GM12878 (cell line): ENCODE measurements at regions not wholly inside any gene's neighbourhood (a gene's known extent, or its start where the extent isn't known, plus 50 kb on each side); places are given as distances from the start of the nearest gene placed in this dataset.

Experiments
- ATAC-seq: fragments of 200-7000 bp; cut with Tn5 transposase; 3 replicates; pipeline ENCODE4 v1.9.1; 2020; ENCODE audit warnings: mild to moderate bottlenecking, moderate library complexity
- BruUV-seq: library from RNA; stranded (reverse); fragments of 400-500 nt; replicated peaks from 2 replicates; lab custom pipeline; 2021; lab: Mats Ljungman, UMichigan
- CTCF ChIA-PET: fragments of 300-600 bp; sonication (Branson Sonifier 250); formaldehyde crosslinking; extraction: SDS; loops from one replicate; lab custom pipeline; 2021; ENCODE audit warnings: inconsistent platforms; lab: Yijun Ruan, JAX
- POLR2A ChIA-PET: fragments of 350-600 bp; formaldehyde crosslinking; extraction: SDS; loops from one replicate; lab custom pipeline; 2021; ENCODE audit warnings: inconsistent platforms; lab: Charles Lee
- RAD21 ChIA-PET: fragments of 300-600 bp; sonication (Branson Sonifier 250); formaldehyde crosslinking; loops from one replicate; lab custom pipeline; 2023; ENCODE audit warnings: antibody characterized with exemption; ENCODE audit not compliant: unreplicated experiment; lab: Charles Lee
- SMC1A ChIA-PET: fragments of 300-600 bp; sonication (Branson Sonifier 250); formaldehyde crosslinking; loops from one replicate; lab custom pipeline; 2023; ENCODE audit not compliant: unreplicated experiment, uncharacterized antibody; lab: Charles Lee
- DNase-seq: peaks from one replicate; pipeline ENCODE4 v3.0.0-alpha.2; 2011; ENCODE audit warnings: low read depth, low spot score
- FAIRE-seq: peaks from 3 replicates; lab custom pipeline; 2011; peaks lifted over from hg19 to GRCh38; lab: Jason Lieb, UNC
- H2AFZ ChIP-seq: 2 replicates; pipeline ENCODE4 v1.6.0; 2011; ENCODE audit warnings: low read depth, low read length, control low read depth; ENCODE audit not compliant: control insufficient read depth
- H3K27ac ChIP-seq: 2 replicates; pipeline ENCODE4 v1.5.1; 2011; ENCODE audit warnings: control low read depth; ENCODE audit not compliant: control insufficient read depth, insufficient read depth
- H3K27me3 ChIP-seq, 2 experiments: replicated peaks in 1 of 2; 2 replicates each; pipeline versions ENCODE4 v1.6.0 to v1.6.1; 2011; ENCODE audit warnings: low read length in 1 of 2; ENCODE audit not compliant: control insufficient read depth in 2 of 2, insufficient read depth in 2 of 2
- H3K36me3 ChIP-seq, 2 experiments: 2 replicates each; pipeline ENCODE4 v1.5.1; 2011; ENCODE audit warnings: low read length in 1 of 2; ENCODE audit not compliant: control insufficient read depth in 2 of 2, insufficient read depth in 2 of 2
- H3K4me1 ChIP-seq: 2 replicates; pipeline ENCODE4 v1.6.1; 2011; ENCODE audit warnings: mild to moderate bottlenecking, low read length, moderate library complexity, mixed read lengths; ENCODE audit not compliant: control insufficient read depth, insufficient read depth
- H3K4me2 ChIP-seq: 2 replicates; pipeline ENCODE4 v1.6.0; 2011; ENCODE audit warnings: control low read depth; ENCODE audit not compliant: control insufficient read depth, insufficient read depth
- H3K4me3 ChIP-seq: fragments of 200-600 bp; sonication (generic); 2 replicates; pipeline ENCODE4 v1.5.1; 2016
- H3K79me2 ChIP-seq: 2 replicates; pipeline ENCODE4 v1.6.0; 2011; ENCODE audit warnings: low read length; ENCODE audit not compliant: control insufficient read depth, insufficient read depth
- H3K9ac ChIP-seq: 2 replicates; pipeline ENCODE4 v1.8.0; 2011; ENCODE audit warnings: low read length, control low read depth, mixed read lengths; ENCODE audit not compliant: control insufficient read depth, insufficient read depth
- H3K9me3 ChIP-seq: replicated peaks from 3 replicates; pipeline ENCODE4 v1.5.1; 2011; ENCODE audit warnings: mild to moderate bottlenecking, low read length; ENCODE audit not compliant: control insufficient read depth, insufficient read depth
- H4K20me1 ChIP-seq: 2 replicates; pipeline ENCODE4 v1.6.0; 2011; ENCODE audit not compliant: control insufficient read depth, insufficient read depth
- BMI1 ChIP-seq: fragments of 450-650 bp; IDR thresholded peaks from 2 replicates; pipeline ENCODE4 v1.6.1; 2016; ENCODE audit warnings: mild to moderate bottlenecking, moderate library complexity, borderline replicate concordance
- BRCA1 ChIP-seq: IDR thresholded peaks from 2 replicates; pipeline ENCODE4 v1.6.1; 2011; ENCODE audit warnings: low read depth, low read length, improper control_type of control experiment
- CEBPB ChIP-seq, 2 experiments: fragments of 150-350 bp in 1 of 2; IDR thresholded peaks; 2 replicates each; pipeline ENCODE4 v1.6.1; 2012 to 2014; ENCODE audit warnings: low read depth in 2 of 2, low read length in 2 of 2, borderline replicate concordance in 1 of 2, inconsistent platforms in 1 of 2
- CHD1 ChIP-seq: IDR thresholded peaks from 2 replicates; pipeline ENCODE4 v1.6.1; 2012; ENCODE audit warnings: low read depth, low read length, improper control_type of control experiment
- DPF2 ChIP-seq: fragments of 450-650 bp; IDR thresholded peaks from 2 replicates; pipeline ENCODE4 v1.6.1; 2017; ENCODE audit warnings: mild to moderate bottlenecking
- IRF3 ChIP-seq: fragments of 450-650 bp; IDR thresholded peaks from 2 replicates; pipeline ENCODE4 v1.6.1; 2014; ENCODE audit warnings: mild to moderate bottlenecking
- MEF2A ChIP-seq: IDR thresholded peaks from 2 replicates; pipeline ENCODE4 v1.6.1; 2011; ENCODE audit warnings: low read depth, mild to moderate bottlenecking, low read length, moderate library complexity; ENCODE audit not compliant: insufficient read depth
- PAX8 ChIP-seq: fragments of 450-650 bp; IDR thresholded peaks from 2 replicates; pipeline ENCODE4 v1.6.1; 2017; ENCODE audit warnings: mild to moderate bottlenecking, moderate library complexity
- PBX3 ChIP-seq: IDR thresholded peaks from 2 replicates; pipeline ENCODE4 v1.6.1; 2011; ENCODE audit warnings: mild to moderate bottlenecking, low read depth, low read length, moderate library complexity; ENCODE audit not compliant: insufficient replicate concordance
- REST ChIP-seq: IDR thresholded peaks from 2 replicates; pipeline ENCODE4 v1.6.1; 2012; ENCODE audit warnings: mild to moderate bottlenecking, low read depth, low read length
- SMC3 ChIP-seq: IDR thresholded peaks from 2 replicates; pipeline ENCODE4 v1.6.1; 2011; ENCODE audit warnings: low read length, improper control_type of control experiment, borderline replicate concordance
- SPI1 ChIP-seq: IDR thresholded peaks from 2 replicates; pipeline ENCODE4 v1.6.1; 2011; ENCODE audit warnings: low read depth, mild to moderate bottlenecking, low read length, moderate library complexity, borderline replicate concordance; ENCODE audit not compliant: insufficient read depth
- SREBF1 ChIP-seq: IDR thresholded peaks from 2 replicates; pipeline ENCODE4 v1.6.1; 2012; ENCODE audit warnings: mild to moderate bottlenecking, low read length
- ZBTB40 ChIP-seq: fragments of 450-650 bp; IDR thresholded peaks from 2 replicates; pipeline ENCODE4 v1.6.1; 2016; ENCODE audit warnings: mild to moderate bottlenecking, moderate library complexity, borderline replicate concordance
- WGBS: methylation state at CpG from one replicate; pipeline ENCODE4 v1.1.6; 2016; ENCODE audit warnings: low lambda C conversion rate; ENCODE audit not compliant: insufficient replicate concordance, insufficient coverage; ENCODE audit errors: missing lambda C conversion rate; 5-methylcytosine and 5-hydroxymethylcytosine counted together
- in situ Hi-C: fragments of 300-500 bp; cut with MboI; formaldehyde crosslinking; loops from 9 replicates; pipeline ENCODE4 v1.14.3; 2018; ENCODE audit warnings: mixed read lengths
- intact Hi-C: fragments of 100-400 bp; cut with micrococcal nuclease; formaldehyde crosslinking; loops from one replicate; pipeline ENCODE4 v1.14.2; 2022; ENCODE audit not compliant: unreplicated experiment

- intact Hi-C loops = no loop called here
- Histone ChIP-seq H3K4me2 (no peak overlapping the region), H2AFZ (no peak overlapping the region), H3K4me1 (no peaks in the 10 kb centered on the region)
- FAIRE-seq = no peak
- POLR2A ChIA-PET = no interaction called here
- RAD21 ChIA-PET = no interaction called here
- TF ChIP-seq CHD1 (no peak), REST (no peak), BMI1 (no peak), SMC3 (no peak), PBX3 (no peak), SREBF1 (no peak), MEF2A (no peak), SPI1 (no peak), BRCA1 (no peak), DPF2 (no peak), CEBPB (IDR thresholded peaks at IDR 0.05; ENCODE audit: borderline replicate concordance in 1 of 2, low read depth in 2 of 2, low read length in 2 of 2) (no peak), IRF3 (no peak), ZBTB40 (no peak), PAX8 (no peak)
- TF ChIP-seq, all 136 proteins: peak for 0
- H3K36me3 ChIP-seq = no peaks in the 10 kb centered on the region
- H3K4me3 ChIP-seq = no peak overlapping the region
- no peak overlapping the region for H3K9ac ChIP-seq
- in situ Hi-C loops = no loop called here
- no peaks in the 10 kb centered on the region for H4K20me1 ChIP-seq
- ATAC-seq = no peak
- BruUV-seq = no TSS peak
- H3K27me3 ChIP-seq = no peaks in the 10 kb centered on the region; a peak in 1 of 4 replicates
- no peak for DNase-seq
- CTCF ChIA-PET = interaction anchor here (1.0 kb wide), 1 partner anchor 683 kb away, joined by 3 read pairs; no protein-coding TSS in a partner anchor
- H3K79me2 ChIP-seq = no peaks in the 10 kb centered on the region
- H3K27ac ChIP-seq = no peak overlapping the region
- WGBS = 0% methylated on average over 1 of the region's 1 CpG
- SMC1A ChIA-PET = no interaction called here
- no peaks in the 10 kb centered on the region for H3K9me3 ChIP-seq
Measured at GRCh38 chr18:60506190-60506589, 133.6 kb upstream of the MC4R start.
